GM12872 (cell line): ENCODE measurements at regions not wholly inside any gene's neighbourhood (a gene's known extent, or its start where the extent isn't known, plus 50 kb on each side); places are given as distances from the start of the nearest gene placed in this dataset.

Experiments
- CTCF ChIP-seq: IDR thresholded peaks from 3 replicates; pipeline ENCODE4 v1.5.1; 2011; ENCODE audit warnings: low read depth, mild to moderate bottlenecking, low read length, moderate library complexity; ENCODE audit not compliant: insufficient read depth

GRCh38 chr5:26518065-26518464, 520.3 kb downstream of the CDH9 start:
- no peak for TF ChIP-seq CTCF

GRCh38 chr5:26498972-26499371, 539.4 kb downstream of the CDH9 start:
- TF ChIP-seq CTCF, result no peak

- TF ChIP-seq CTCF, result no peak
These were observed 542.9 kb downstream of the CDH9 start for GRCh38 chr5:26495437-26495836.

- no peak for TF ChIP-seq CTCF
These were observed 545.4 kb downstream of the CDH9 start for GRCh38 chr5:26492906-26493459.

GRCh38 chr5:26487553-26487952, 550.8 kb downstream of the CDH9 start:
- no peak for TF ChIP-seq CTCF

- no peak for TF ChIP-seq CTCF
These were observed 551.8 kb downstream of the CDH9 start for GRCh38 chr5:26486631-26487030.

GRCh38 chr5:26482810-26483375, 555.5 kb downstream of the CDH9 start:
- TF ChIP-seq CTCF, result peak; percentile 57
